ENCODE measurements at regions not wholly inside any gene's neighbourhood (a gene's known extent, or its start where the extent isn't known, plus 50 kb on each side); places are given as distances from the start of the nearest gene placed in this dataset.
"Not testable (repeated sequence)": the region's sequence is repeated elsewhere in the genome, so short reads cannot be mapped to it uniquely, and the experiment has no call there.

DNA sequence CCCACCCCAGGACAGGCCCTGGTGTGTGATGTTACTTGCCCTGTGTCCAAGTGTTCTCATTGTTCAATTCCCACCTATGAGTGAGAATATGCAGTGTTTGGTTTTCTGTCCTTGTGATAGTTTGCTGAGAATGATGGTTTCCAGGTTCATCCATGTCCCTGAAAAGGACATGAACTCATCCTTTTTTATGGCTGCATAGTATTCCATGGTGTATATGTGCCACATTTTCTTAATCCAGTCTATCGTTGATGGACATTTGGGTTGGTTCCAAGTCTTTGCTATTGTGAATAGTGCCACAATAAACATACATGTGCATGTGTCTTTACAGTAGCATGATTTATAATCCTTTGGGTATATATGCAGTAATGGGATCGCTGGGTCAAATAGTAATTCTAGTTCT lies 340.2 kb upstream of the MEIS1 start:
- not testable (repeated sequence) for DNase-seq

- DNase-seq, result no peak
Observed at GRCh38 chr2:66093371-66093770, 341.6 kb upstream of the MEIS1 start.

GRCh38 chr2:66084948-66085590 lies 349.9 kb upstream of the MEIS1 start:
- DNase-seq, result no peak

GRCh38 chr2:66082581-66082980 lies 352.3 kb upstream of the MEIS1 start:
- no peak for DNase-seq

DNA sequence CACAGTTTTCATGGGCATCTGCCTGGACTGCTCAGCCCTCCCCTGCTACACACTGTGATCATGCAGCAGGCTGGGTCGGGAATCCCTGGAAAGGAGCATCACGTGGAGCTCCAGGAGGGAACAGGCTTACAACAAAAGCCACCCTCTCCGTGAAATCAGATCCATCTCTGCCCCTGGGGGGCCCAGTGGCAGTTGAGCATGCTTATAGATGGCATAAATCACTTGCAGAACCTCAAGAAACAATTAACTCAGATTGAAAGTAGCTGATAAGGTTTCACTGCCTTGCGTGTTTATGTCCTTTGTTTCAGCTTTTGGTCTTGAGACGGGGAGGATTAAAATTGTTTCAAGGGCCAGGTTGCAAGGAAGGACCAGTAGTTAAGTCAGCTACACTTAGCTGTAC lies 354.8 kb upstream of the MEIS1 start:
- DNase-seq, result no peak

- no peak for DNase-seq
Observed at GRCh38 chr2:66073172-66073571, 361.8 kb upstream of the MEIS1 start.

GRCh38 chr2:66070721-66071602 lies 364.0 kb upstream of the MEIS1 start:
- DNase-seq, result no peak

- no peak for DNase-seq
Observed at GRCh38 chr2:66069937-66070720, 364.8 kb upstream of the MEIS1 start.

DNA sequence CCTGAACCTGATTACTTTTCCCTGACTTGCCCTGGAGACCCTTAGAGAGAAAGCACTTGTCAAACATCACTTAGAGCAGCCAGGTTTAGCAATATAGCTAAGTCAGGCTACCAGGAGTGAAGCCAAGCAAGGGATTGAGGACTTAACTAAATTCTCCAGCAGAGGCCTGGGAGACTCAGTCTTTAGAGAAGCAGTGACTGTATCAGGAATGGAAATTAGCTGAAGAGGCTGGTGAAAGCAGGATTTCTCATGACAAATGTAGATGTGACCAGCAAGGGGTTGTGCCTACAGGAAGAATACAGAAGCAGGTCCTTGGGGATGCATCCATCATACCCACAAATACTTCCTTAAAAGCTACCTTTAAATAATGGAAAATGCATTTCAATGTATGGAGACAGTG lies 368.9 kb upstream of the MEIS1 start:
- DNase-seq, result no peak

- DNase-seq, result no peak
Observed at GRCh38 chr2:66059332-66059731, 375.6 kb upstream of the MEIS1 start.

DNA sequence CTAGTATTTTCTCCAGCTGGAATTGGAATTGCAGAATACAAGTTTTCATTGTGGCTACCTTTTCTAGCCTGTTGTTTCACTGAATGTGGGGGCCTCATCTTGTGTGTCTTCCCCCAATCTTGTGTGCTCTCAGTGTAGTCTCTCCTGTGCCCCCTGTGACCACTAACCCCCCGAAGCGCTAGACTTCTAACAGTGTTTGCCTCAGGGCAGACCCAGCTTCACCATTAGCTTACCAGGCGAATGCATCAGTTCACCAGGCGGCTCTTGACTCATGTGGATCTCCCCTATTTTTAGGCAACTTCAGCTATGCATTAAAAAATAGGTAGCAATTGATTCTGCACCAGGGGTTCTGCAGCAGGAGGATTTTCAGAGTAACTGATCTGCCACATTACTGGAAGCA lies 376.2 kb upstream of the MEIS1 start:
- DNase-seq, result no peak

- DNase-seq, result no peak
Observed at GRCh38 chr2:66057844-66058243, 377.1 kb upstream of the MEIS1 start.

- DNase-seq, result no peak
Observed at GRCh38 chr2:66050392-66050791, 384.5 kb upstream of the MEIS1 start.

DNA sequence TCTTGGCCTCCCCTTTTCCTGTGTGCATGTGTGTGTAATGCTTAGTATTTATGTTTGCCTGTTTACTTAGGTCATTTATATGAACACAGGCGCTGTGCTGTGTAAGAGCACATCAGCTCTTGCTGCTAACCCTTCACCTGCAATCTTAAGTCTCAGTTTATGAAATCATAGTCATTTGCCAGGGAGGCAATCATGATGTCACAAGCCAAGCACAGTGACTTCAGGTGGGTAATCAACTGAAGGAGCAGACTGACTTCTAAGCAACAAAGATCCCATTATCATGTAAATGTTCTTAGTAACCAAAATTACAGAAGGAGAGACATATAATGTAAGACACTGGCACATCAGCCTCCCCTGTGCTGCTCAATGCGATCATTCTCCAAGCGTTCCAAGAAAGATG lies 386.3 kb upstream of the MEIS1 start:
- DNase-seq, result no peak

GRCh38 chr2:66041902-66042657 lies 392.8 kb upstream of the MEIS1 start:
- DNase-seq, result no peak

DNA sequence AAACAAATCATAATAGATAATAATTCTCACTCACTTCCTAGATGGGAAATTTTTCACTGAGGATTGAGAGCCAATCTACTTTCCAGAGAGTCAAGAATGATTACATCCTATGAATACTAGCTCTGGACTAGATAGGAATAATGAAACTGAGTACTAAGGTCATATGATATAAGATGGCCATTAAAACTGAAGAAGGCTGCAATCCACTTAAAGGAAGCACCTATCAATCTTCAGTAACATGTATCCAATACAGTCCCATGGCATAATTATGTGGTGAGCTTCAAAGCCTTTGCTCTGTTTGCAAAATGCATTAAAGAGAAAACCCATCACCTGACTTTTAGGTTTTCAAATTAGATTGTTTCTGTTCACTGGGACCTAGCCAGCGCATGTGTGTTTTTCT lies 398.0 kb upstream of the MEIS1 start:
- DNase-seq, result no peak

DNA sequence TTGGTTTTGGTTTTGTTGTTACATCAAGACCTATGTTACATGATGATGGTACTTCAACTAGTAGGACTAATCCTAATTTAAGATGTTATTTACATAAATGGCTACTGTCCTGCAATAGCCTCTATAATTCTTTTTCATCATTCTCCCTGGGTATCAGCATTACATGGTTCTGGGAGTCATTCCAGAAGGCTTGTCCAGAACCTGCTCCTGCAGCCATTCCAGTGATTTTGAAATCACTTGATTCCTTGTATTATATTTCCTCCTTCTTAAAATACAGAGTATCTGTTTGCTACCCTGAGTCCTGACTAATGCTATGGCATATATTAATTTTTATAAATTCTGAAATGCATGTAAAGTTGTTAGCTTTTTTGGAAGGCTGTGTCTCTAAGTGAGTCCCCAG lies 400.5 kb upstream of the MEIS1 start:
- no peak for DNase-seq

DNA sequence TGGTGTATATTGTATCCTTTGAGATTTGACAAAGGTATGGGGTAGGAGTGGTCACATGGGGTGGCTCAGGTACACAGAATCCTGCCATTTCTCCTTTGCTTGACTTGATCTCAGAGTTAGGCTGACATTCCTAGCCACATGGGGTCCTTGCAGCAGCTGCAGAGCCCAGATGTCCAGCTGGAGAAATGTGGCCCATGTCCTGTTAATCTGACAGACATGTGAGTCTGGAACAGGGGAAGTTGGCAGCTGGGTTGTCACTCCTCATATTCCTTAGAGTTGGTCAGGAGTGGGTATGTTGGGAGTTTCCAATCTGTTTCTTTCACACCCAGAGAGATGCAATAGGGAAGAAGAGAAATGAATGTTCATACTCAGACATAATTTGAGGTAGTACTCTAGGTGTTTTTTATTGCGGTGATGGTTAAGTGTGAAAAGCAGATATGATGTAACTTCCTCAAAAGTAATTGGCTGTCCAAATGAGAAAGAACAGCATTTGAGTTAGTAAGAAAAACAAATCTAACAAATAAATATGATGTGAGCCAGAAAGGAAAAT lies 402.6 kb upstream of the MEIS1 start:
- DNase-seq, result no peak

GRCh38 chr2:66031236-66031635 lies 403.7 kb upstream of the MEIS1 start:
- no peak for DNase-seq

- DNase-seq, result no peak
Observed at GRCh38 chr2:66030553-66030952, 404.4 kb upstream of the MEIS1 start.

- DNase-seq, result no peak
Observed at GRCh38 chr2:66024391-66024790, 410.5 kb upstream of the MEIS1 start.

GRCh38 chr2:66021296-66021695 lies 413.6 kb upstream of the MEIS1 start:
- no peak for DNase-seq

- DNase-seq, result no peak
Observed at GRCh38 chr2:66017763-66018162, 417.2 kb upstream of the MEIS1 start.
